Endothelial cell of umbilical vein (primary cell): ENCODE measurements at regions not wholly inside any gene's neighbourhood (a gene's known extent, or its start where the extent isn't known, plus 50 kb on each side); places are given as distances from the start of the nearest gene placed in this dataset.

Source experiments
- CTCF ChIP-seq, 2 donors: IDR thresholded peaks; 1 replicate in 1 of 2; 2 replicates in 1 of 2; pipeline ENCODE4 v1.5.1; 2011; ENCODE audit warnings: low read length in 2 of 2, mild to moderate bottlenecking in 2 of 2, moderate library complexity in 2 of 2, control low read depth in 1 of 2, inconsistent platforms in 1 of 2, low read depth in 1 of 2; ENCODE audit not compliant: insufficient read depth in 1 of 2; ENCODE audit errors: extremely low read depth in 1 of 2
- EZH2 ChIP-seq: IDR thresholded peaks from 2 replicates; pipeline ENCODE4 v1.6.1; 2012; ENCODE audit warnings: borderline replicate concordance, low read depth, mild to moderate bottlenecking, moderate library complexity, low read length, inconsistent platforms; ENCODE audit not compliant: severe bottlenecking
- FOS ChIP-seq: IDR thresholded peaks from 2 replicates; pipeline ENCODE4 v1.6.1; 2011; ENCODE audit warnings: mild to moderate bottlenecking, low read length, moderate library complexity, borderline replicate concordance; ENCODE audit not compliant: insufficient read depth
- MYC ChIP-seq: IDR thresholded peaks from one replicate; pipeline ENCODE4 v1.6.1; 2011; ENCODE audit warnings: mild to moderate bottlenecking, low read depth, low read length
- POLR2A ChIP-seq: IDR thresholded peaks from 2 replicates; pipeline ENCODE4 v1.6.1; 2012; ENCODE audit warnings: low read depth, mild to moderate bottlenecking, control low read depth, low read length
- POLR2AphosphoS5 ChIP-seq: IDR thresholded peaks from 2 replicates; pipeline ENCODE4 v1.6.1; 2012; ENCODE audit warnings: low read depth, mild to moderate bottlenecking, control low read depth, low read length, moderate library complexity; ENCODE audit not compliant: insufficient read depth

DNA sequence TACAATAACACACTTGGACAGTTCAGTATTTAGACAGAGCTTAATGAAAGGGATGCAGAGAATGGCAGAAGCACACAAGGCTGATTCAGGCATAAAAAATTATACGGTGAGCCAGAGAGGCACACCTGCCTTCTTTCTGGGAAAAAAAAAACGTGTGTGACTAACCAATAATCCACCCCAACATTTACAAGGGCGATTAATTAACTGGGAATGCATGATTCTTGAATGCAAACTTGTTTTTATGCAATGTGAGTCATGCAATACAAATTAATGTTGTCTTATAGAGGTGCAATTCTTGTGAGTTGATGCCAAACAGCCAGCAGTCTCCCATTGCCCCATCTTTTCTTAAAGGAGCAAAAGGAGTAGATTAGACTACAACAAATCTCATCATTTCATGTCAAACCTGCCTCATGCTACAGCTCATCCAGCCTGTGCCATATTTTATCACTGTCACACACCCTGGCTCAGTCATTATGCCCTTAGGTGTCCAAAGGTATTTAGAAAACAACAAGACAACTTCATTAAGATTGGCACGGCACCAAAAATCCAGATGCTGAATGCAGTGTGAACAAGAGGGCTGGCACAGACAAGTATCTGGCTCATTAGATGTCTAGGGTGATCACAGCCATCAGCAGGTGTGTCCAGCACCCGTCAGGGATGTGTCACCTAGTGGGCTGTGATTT is 721.1 kb downstream of the EFNB2 start:
- TF ChIP-seq EZH2: no peak
- no peak for TF ChIP-seq CTCF (IDR thresholded peaks at IDR 0.05; ENCODE audit: extremely low read depth in 1 of 2, insufficient read depth in 1 of 2, low read depth in 1 of 2, low read length in 2 of 2)
- no peak for TF ChIP-seq FOS
- TF ChIP-seq MYC: no peak
- no peak for TF ChIP-seq POLR2A
- no peak for TF ChIP-seq POLR2AphosphoS5
